B cell (primary cell): ENCODE measurements at regions not wholly inside any gene's neighbourhood (a gene's known extent, or its start where the extent isn't known, plus 50 kb on each side); places are given as distances from the start of the nearest gene placed in this dataset.
"Not testable (repeated sequence)": the region's sequence is repeated elsewhere in the genome, so short reads cannot be mapped to it uniquely, and the experiment has no call there.

ENCODE experiments used
- ATAC-seq: fragments of 200-7000 bp; cut with Tn5 transposase; one replicate; pipeline ENCODE4 v1.10.0; 2021; ENCODE audit warnings: low read depth, mild to moderate bottlenecking, moderate number of reproducible peaks, moderate library complexity
- CTCF ChIA-PET: fragments of 350-600 bp; sonication (Branson Sonifier 250); formaldehyde crosslinking; loops from one replicate; lab custom pipeline; 2021; ENCODE audit warnings: antibody characterized with exemption, inconsistent platforms; lab: Charles Lee
- POLR2A ChIA-PET: fragments of 350-600 bp; sonication (Branson Sonifier 250); formaldehyde crosslinking; loops from one replicate; lab custom pipeline; 2021; ENCODE audit warnings: antibody characterized with exemption; lab: Charles Lee
- DNase-seq: peaks from one replicate; pipeline ENCODE4 v3.0.0; 2013
- H2AFZ ChIP-seq: 2 replicates; pipeline ENCODE4 v1.6.1; 2012; ENCODE audit warnings: mild to moderate bottlenecking, low read depth, low read length; ENCODE audit not compliant: insufficient read depth, poor library complexity, severe bottlenecking
- H3K27ac ChIP-seq, 2 donors: 1 replicate in 1 of 2; 2 replicates in 1 of 2; pipeline ENCODE4 v1.5.1; 2012 to 2013; ENCODE audit warnings: low read length in 2 of 2, mild to moderate bottlenecking in 2 of 2, moderate library complexity in 1 of 2
- H3K27me3 ChIP-seq, 4 experiments: fragments of 200-600 bp in 1 of 4; sonication (generic) in 1 of 4; replicated peaks in 1 of 4; 1 replicate in 2 of 4; 2 replicates in 2 of 4; pipeline versions ENCODE4 v1.6.1 to v1.7.0; 2013 to 2016; ENCODE audit warnings: low read length in 3 of 4, mild to moderate bottlenecking in 2 of 4, mixed read lengths in 1 of 4, moderate library complexity in 1 of 4; ENCODE audit not compliant: insufficient read depth in 4 of 4, control insufficient read depth in 3 of 4; ENCODE audit errors: control extremely low read depth in 1 of 4
- H3K36me3 ChIP-seq, 2 experiments: replicated peaks in 1 of 2; 1 replicate in 1 of 2; 2 replicates in 1 of 2; pipeline versions ENCODE4 v1.6.1 to v1.7.1; 2013; ENCODE audit warnings: low read length in 1 of 2; ENCODE audit not compliant: insufficient read depth in 2 of 2, control insufficient read depth in 1 of 2; ENCODE audit errors: control extremely low read depth in 1 of 2, extremely low read depth in 1 of 2
- H3K4me1 ChIP-seq, 2 donors: fragments of 200-600 bp in 1 of 2; sonication (generic) in 1 of 2; 1 replicate in 1 of 2; 2 replicates in 1 of 2; pipeline versions ENCODE4 v1.5.1 to v1.6.1; 2013 to 2017; ENCODE audit warnings: low read length in 2 of 2; ENCODE audit not compliant: control insufficient read depth in 2 of 2, insufficient read depth in 2 of 2
- H3K4me2 ChIP-seq: replicated peaks from 2 replicates; pipeline ENCODE3; 2012; ENCODE audit warnings: mild to moderate bottlenecking, low read depth, low read length; ENCODE audit not compliant: poor library complexity, severe bottlenecking
- H3K4me3 ChIP-seq, 5 experiments: fragments of 200-600 bp in 1 of 5; sonication (generic) in 1 of 5; 1 replicate in 3 of 5; 2 replicates in 2 of 5; pipeline versions ENCODE4 v1.5.1 to v1.7.0; 2011 to 2016; ENCODE audit warnings: low read length in 4 of 5, mild to moderate bottlenecking in 4 of 5, low read depth in 2 of 5, control low read depth in 1 of 5, moderate library complexity in 1 of 5; ENCODE audit not compliant: insufficient read depth in 1 of 5; ENCODE audit errors: control extremely low read depth in 1 of 5, extremely low read depth in 1 of 5
- H3K79me2 ChIP-seq: fragments of 200-600 bp; sonication (generic); one replicate; pipeline ENCODE4 v1.6.0; 2016; ENCODE audit warnings: low read length; ENCODE audit not compliant: control insufficient read depth, insufficient read depth
- H3K9ac ChIP-seq: fragments of 200-600 bp; sonication (generic); 2 replicates; pipeline ENCODE4 v1.6.1; 2017; ENCODE audit warnings: mild to moderate bottlenecking, low read length, moderate library complexity
- H3K9me3 ChIP-seq, 3 donors: one replicate each; pipeline versions ENCODE4 v1.6.1 to v1.7.1; 2013; ENCODE audit warnings: low read length in 2 of 3; ENCODE audit not compliant: control insufficient read depth in 2 of 3, insufficient read depth in 1 of 3; ENCODE audit errors: control extremely low read depth in 1 of 3
- H4K20me1 ChIP-seq: 2 replicates; pipeline ENCODE4 v1.6.0; 2012; ENCODE audit warnings: mild to moderate bottlenecking, low read length; ENCODE audit not compliant: insufficient read depth, control insufficient read depth, poor library complexity, severe bottlenecking
- H3K27ac Mint-ChIP-seq: one replicate; pipeline ENCODE4 v1.8.0; 2021; ENCODE audit warnings: mixed read lengths
- H3K27me3 Mint-ChIP-seq: one replicate; pipeline ENCODE4 v1.8.0; 2021; ENCODE audit warnings: mixed read lengths
- H3K4me1 Mint-ChIP-seq: one replicate; pipeline ENCODE4 v1.8.0; 2021; ENCODE audit warnings: mixed read lengths
- H3K4me3 Mint-ChIP-seq: one replicate; pipeline ENCODE4 v1.8.0; 2021; ENCODE audit warnings: mixed read lengths
- H3K9me3 Mint-ChIP-seq: one replicate; pipeline ENCODE4 v1.8.0; 2022; ENCODE audit warnings: mixed read lengths; ENCODE audit not compliant: insufficient read depth
- CTCF ChIP-seq: fragments of 200-600 bp; IDR thresholded peaks from one replicate; pipeline ENCODE4 v1.8.0; 2022; ENCODE audit warnings: antibody characterized with exemption, mild to moderate bottlenecking
- EZH2 ChIP-seq: IDR thresholded peaks from 2 replicates; pipeline ENCODE4 v1.6.1; 2012; ENCODE audit warnings: borderline replicate concordance, low read depth, mild to moderate bottlenecking, moderate library complexity, low read length; ENCODE audit not compliant: insufficient read depth, poor library complexity, severe bottlenecking
- WGBS: methylation state at CpG from one replicate; pipeline ENCODE4 v1.1.5; 2013; ENCODE audit warnings: missing lambda C conversion rate; ENCODE audit not compliant: insufficient coverage; 5-methylcytosine and 5-hydroxymethylcytosine counted together
- intact Hi-C: fragments of 100-400 bp; cut with micrococcal nuclease; formaldehyde crosslinking; loops from one replicate; pipeline ENCODE4 v1.10.0; 2022

DNA sequence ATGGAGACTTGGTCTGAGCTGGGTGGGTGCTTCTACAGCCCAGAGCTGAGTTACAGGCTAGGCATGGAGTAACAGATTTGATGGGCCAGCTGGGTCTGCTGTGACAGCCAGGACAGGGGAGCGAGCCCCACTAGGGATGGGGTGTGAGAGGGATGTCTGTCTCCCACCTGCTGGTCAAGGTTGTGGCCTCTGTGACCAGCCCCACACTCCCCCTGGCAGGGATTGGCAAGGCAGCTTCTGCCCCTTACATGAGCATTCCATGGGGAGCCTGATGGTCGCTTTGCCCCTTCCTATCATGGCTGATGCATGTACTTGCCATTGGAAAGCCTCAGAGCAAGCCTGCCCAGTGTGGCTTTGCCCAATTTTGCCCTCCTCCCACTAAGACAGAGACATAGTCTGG is 162.0 kb upstream of the FIGN start:
- H3K9ac ChIP-seq, result no peak overlapping the region
- CTCF ChIA-PET, result no interaction called here
- no peaks in the 10 kb centered on the region for H3K4me1 ChIP-seq
- no peak overlapping the region for H2AFZ ChIP-seq
- POLR2A ChIA-PET, result no interaction called here
- H3K27me3 ChIP-seq, result no peaks in the 10 kb centered on the region
- WGBS, result 86% methylated on average over 2 of the region's 2 CpGs
- H3K79me2 ChIP-seq, result no peaks in the 10 kb centered on the region
- H3K4me2 ChIP-seq, result no peak overlapping the region
- intact Hi-C loops, result no loop called here
- no peak overlapping the region for H3K4me3 ChIP-seq
- peaks cover 2 to 9% (median 3%) of the 10 kb centered on the region in 3 donors for H3K9me3 ChIP-seq
- Mint-ChIP-seq H3K4me3 (no peak overlapping the region), H3K27me3 (no peaks in the 10 kb centered on the region), H3K4me1 (no peaks in the 10 kb centered on the region), H3K9me3 (peaks cover 7% of the 10 kb centered on the region), H3K27ac (no peak overlapping the region)
- no peak for DNase-seq
- no peak overlapping the region for H3K27ac ChIP-seq
- no peak for ATAC-seq
- H3K36me3 ChIP-seq, result no peaks in the 10 kb centered on the region
- no peaks in the 10 kb centered on the region for H4K20me1 ChIP-seq
- TF ChIP-seq CTCF (no peak), EZH2 (no peak)

GRCh38 chr2:163893444-163893843 is 157.6 kb upstream of the FIGN start:
- POLR2A ChIA-PET, CTCF ChIA-PET, H3K4me1 Mint-ChIP-seq, H3K9ac ChIP-seq, H3K27ac Mint-ChIP-seq, ATAC-seq, H3K79me2 ChIP-seq, H4K20me1 ChIP-seq, H3K4me2 ChIP-seq, H3K4me3 Mint-ChIP-seq, DNase-seq, H2AFZ ChIP-seq, H3K27me3 ChIP-seq, H3K27ac ChIP-seq, H3K9me3 Mint-ChIP-seq, intact Hi-C loops, H3K36me3 ChIP-seq, H3K27me3 Mint-ChIP-seq, H3K4me1 ChIP-seq, H3K4me3 ChIP-seq: not testable (repeated sequence)
- H3K9me3 ChIP-seq, result peaks cover 2 to 12% (median 3%) of the 10 kb centered on the region in 3 donors
- 33% methylated on average over 1 of the region's 1 CpG for WGBS
